H1 (cell line): ENCODE measurements at regions not wholly inside any gene's neighbourhood (a gene's known extent, or its start where the extent isn't known, plus 50 kb on each side); places are given as distances from the start of the nearest gene placed in this dataset.

Experiments
- CTCF ChIA-PET: fragments of 300-600 bp; sonication (Branson Sonifier 250); formaldehyde crosslinking; loops from one replicate; lab custom pipeline; 2021; ENCODE audit not compliant: partially characterized antibody; lab: Charles Lee
- POLR2A ChIA-PET: fragments of 300-600 bp; sonication (Branson Sonifier 250); formaldehyde crosslinking; loops from one replicate; lab custom pipeline; 2021; ENCODE audit warnings: inconsistent platforms; ENCODE audit not compliant: partially characterized antibody; lab: Charles Lee
- DNase-seq, 2 experiments: peaks; one replicate each; pipeline versions ENCODE4 v3.0.0 to v3.0.0-alpha.2; 2010 to 2022; ENCODE audit warnings: low spot score in 2 of 2, low read depth in 1 of 2, mixed read lengths in 1 of 2
- FAIRE-seq: peaks from 2 replicates; lab custom pipeline; 2011; peaks lifted over from hg19 to GRCh38; lab: Jason Lieb, UNC
- H2AFZ ChIP-seq: 2 replicates; pipeline ENCODE4 v1.8.1; 2012; ENCODE audit warnings: low read length, inconsistent platforms
- H2AK5ac ChIP-seq: 2 replicates; pipeline ENCODE4 v1.6.1; 2013; ENCODE audit warnings: low read depth, low read length
- H2BK120ac ChIP-seq: replicated peaks from 2 replicates; pipeline ENCODE3; 2013; ENCODE audit warnings: low read depth, low read length, inconsistent platforms
- H2BK12ac ChIP-seq: 2 replicates; pipeline ENCODE4 v1.6.1; 2013; ENCODE audit warnings: low read depth, low read length
- H2BK15ac ChIP-seq: 2 replicates; pipeline ENCODE4 v1.6.1; 2013; ENCODE audit warnings: low read length
- H2BK20ac ChIP-seq: 2 replicates; pipeline ENCODE4 v1.6.1; 2013; ENCODE audit warnings: low read length
- H2BK5ac ChIP-seq: 2 replicates; pipeline ENCODE4 v1.6.1; 2013; ENCODE audit warnings: low read depth, low read length
- H3K14ac ChIP-seq: 2 replicates; pipeline ENCODE4 v1.6.1; 2013; ENCODE audit warnings: inconsistent platforms; ENCODE audit not compliant: insufficient read length
- H3K18ac ChIP-seq: 2 replicates; pipeline ENCODE4 v1.6.1; 2013; ENCODE audit warnings: low read length; ENCODE audit errors: extremely low read depth
- H3K23ac ChIP-seq: 2 replicates; pipeline ENCODE4 v1.6.1; 2013; ENCODE audit warnings: inconsistent platforms; ENCODE audit not compliant: insufficient read length
- H3K23me2 ChIP-seq: 2 replicates; pipeline ENCODE4 v1.6.1; 2013; ENCODE audit warnings: low read depth, low read length
- H3K27ac ChIP-seq: 2 replicates; pipeline ENCODE4 v1.6.1; 2011; ENCODE audit warnings: low read depth, low read length, inconsistent platforms
- H3K27me3 ChIP-seq, 4 experiments: replicated peaks in 1 of 4; 1 replicate in 1 of 4; 2 replicates in 3 of 4; pipeline versions ENCODE4 v1.6.1 to v1.8.1; 2011 to 2013; ENCODE audit warnings: low read length in 3 of 4, mild to moderate bottlenecking in 3 of 4, inconsistent platforms in 2 of 4, mixed read lengths in 2 of 4, moderate library complexity in 1 of 4; ENCODE audit not compliant: control insufficient read depth in 3 of 4, insufficient read depth in 3 of 4; ENCODE audit errors: extremely low read depth in 1 of 4
- H3K36me3 ChIP-seq, 4 experiments: 2 replicates each; pipeline versions ENCODE4 v1.6.1 to v1.8.1; 2011 to 2013; ENCODE audit warnings: mild to moderate bottlenecking in 4 of 4, low read length in 3 of 4, moderate library complexity in 2 of 4, control low read depth in 1 of 4, inconsistent platforms in 1 of 4; ENCODE audit not compliant: insufficient read depth in 4 of 4, control insufficient read depth in 2 of 4
- H3K4ac ChIP-seq: replicated peaks from 2 replicates; pipeline ENCODE3; 2013; ENCODE audit warnings: low read length, low read depth, mixed read lengths, inconsistent platforms; ENCODE audit not compliant: insufficient read length
- H3K4me1 ChIP-seq, 4 experiments: replicated peaks in 1 of 4; 1 replicate in 1 of 4; 2 replicates in 3 of 4; pipeline versions ENCODE4 v1.6.1 to v1.8.1; 2011 to 2013; ENCODE audit warnings: low read length in 3 of 4, inconsistent platforms in 2 of 4, mixed read lengths in 1 of 4; ENCODE audit not compliant: insufficient read depth in 4 of 4, control insufficient read depth in 3 of 4
- H3K4me2 ChIP-seq, 2 experiments: 2 replicates each; pipeline versions ENCODE4 v1.6.1 to v1.8.1; 2011 to 2013; ENCODE audit warnings: low read depth in 2 of 2, low read length in 2 of 2, control low read depth in 1 of 2, inconsistent platforms in 1 of 2, mild to moderate bottlenecking in 1 of 2; ENCODE audit not compliant: insufficient read depth in 1 of 2
- H3K4me3 ChIP-seq, 4 experiments: fragments of 200-600, 300-600 bp in 1 of 4; sonication (generic), shearing (Covaris generic), sonication (Bioruptor Twin) in 1 of 4; 2 replicates each; pipeline versions ENCODE4 v1.5.1 to v1.8.1; 2011 to 2016; ENCODE audit warnings: low read length in 4 of 4, low read depth in 3 of 4, control low read depth in 2 of 4, inconsistent platforms in 2 of 4, mild to moderate bottlenecking in 2 of 4, mixed read lengths in 1 of 4, moderate library complexity in 1 of 4; ENCODE audit not compliant: insufficient read depth in 2 of 4; ENCODE audit errors: extremely low read depth in 1 of 4
- H3K56ac ChIP-seq: replicated peaks from 2 replicates; pipeline ENCODE3; 2013; ENCODE audit warnings: low read depth, mild to moderate bottlenecking, mixed read lengths, low read length, inconsistent platforms; ENCODE audit not compliant: insufficient read length
- H3K79me1 ChIP-seq: 2 replicates; pipeline ENCODE4 v1.6.1; 2013; ENCODE audit warnings: low read depth, low read length, control low read depth
- H3K79me2 ChIP-seq, 2 experiments: 2 replicates each; pipeline versions ENCODE4 v1.6.1 to v1.8.1; 2012 to 2013; ENCODE audit warnings: low read length in 2 of 2, mild to moderate bottlenecking in 2 of 2, inconsistent platforms in 1 of 2; ENCODE audit not compliant: insufficient read depth in 2 of 2, control insufficient read depth in 1 of 2
- H3K9ac ChIP-seq, 4 experiments: replicated peaks in 1 of 4; 1 replicate in 1 of 4; 2 replicates in 3 of 4; pipeline versions ENCODE4 v1.6.1 to v1.8.1; 2011 to 2013; ENCODE audit warnings: low read depth in 3 of 4, low read length in 3 of 4, control low read depth in 2 of 4, mild to moderate bottlenecking in 2 of 4, moderate library complexity in 2 of 4, inconsistent platforms in 1 of 4; ENCODE audit errors: extremely low read depth in 1 of 4
- H3K9me3 ChIP-seq, 2 experiments: 2 replicates each; pipeline versions ENCODE4 v1.6.1 to v1.8.1; 2012 to 2013; ENCODE audit warnings: mild to moderate bottlenecking in 2 of 2, moderate library complexity in 2 of 2, control low read depth in 1 of 2, inconsistent platforms in 1 of 2, low read depth in 1 of 2, low read length in 1 of 2, mixed read lengths in 1 of 2; ENCODE audit not compliant: insufficient read depth in 2 of 2
- H4K20me1 ChIP-seq, 2 experiments: replicated peaks in 1 of 2; 2 replicates each; pipeline versions ENCODE3 to v1.8.1; 2011 to 2013; ENCODE audit warnings: inconsistent platforms in 2 of 2, low read length in 2 of 2, mild to moderate bottlenecking in 1 of 2; ENCODE audit not compliant: insufficient read depth in 2 of 2, control insufficient read depth in 1 of 2
- H4K5ac ChIP-seq: 2 replicates; pipeline ENCODE4 v1.6.1; 2013; ENCODE audit warnings: low read length, low read depth, mixed read lengths, inconsistent platforms; ENCODE audit not compliant: insufficient read length
- H4K8ac ChIP-seq: 2 replicates; pipeline ENCODE4 v1.8.0; 2013; ENCODE audit warnings: mild to moderate bottlenecking, moderate library complexity, low read length, inconsistent platforms; ENCODE audit not compliant: insufficient read depth; ENCODE audit errors: extremely low read depth
- H4K91ac ChIP-seq: replicated peaks from 2 replicates; pipeline ENCODE3; 2013; ENCODE audit warnings: low read length, mixed read lengths, inconsistent platforms; ENCODE audit not compliant: insufficient read length
- BCL11A ChIP-seq, 2 experiments: IDR thresholded peaks; one replicate each; pipeline ENCODE4 v1.6.1; 2011; ENCODE audit warnings: low read depth in 2 of 2, low read length in 2 of 2, mild to moderate bottlenecking in 2 of 2
- CBX5 ChIP-seq: fragments of 300-800, 300-1000 bp; sonication (generic); IDR thresholded peaks from 2 replicates; pipeline ENCODE4 v1.7.1; 2016; ENCODE audit warnings: antibody characterized with exemption, low read length, low read depth
- HDAC6 ChIP-seq: IDR thresholded peaks from one replicate; pipeline ENCODE4 v1.7.1; 2012; ENCODE audit warnings: low read depth, mild to moderate bottlenecking, inconsistent platforms, low read length, moderate library complexity
- KDM1A ChIP-seq: fragments of 200-600, 300-600 bp; sonication (generic); IDR thresholded peaks from 2 replicates; pipeline ENCODE4 v1.7.1; 2016; ENCODE audit warnings: mild to moderate bottlenecking, low read length, borderline replicate concordance
- KDM5A ChIP-seq: fragments of 200-600 bp; IDR thresholded peaks from 2 replicates; pipeline ENCODE4 v1.7.1; 2012; ENCODE audit warnings: mild to moderate bottlenecking, low read length, inconsistent platforms, mixed read lengths
- TAF7 ChIP-seq: optimal IDR thresholded peaks from 2 replicates; pipeline ENCODE3; 2011; ENCODE audit warnings: low read depth, mild to moderate bottlenecking, inconsistent platforms, low read length, moderate library complexity, borderline replicate concordance
- TBP ChIP-seq: IDR thresholded peaks from 2 replicates; pipeline ENCODE4 v1.6.1; 2011; ENCODE audit warnings: low read depth, low read length, improper control_type of control experiment
- USF2 ChIP-seq: IDR thresholded peaks from 2 replicates; pipeline ENCODE4 v1.6.1; 2011; ENCODE audit warnings: low read length, improper control_type of control experiment

DNA sequence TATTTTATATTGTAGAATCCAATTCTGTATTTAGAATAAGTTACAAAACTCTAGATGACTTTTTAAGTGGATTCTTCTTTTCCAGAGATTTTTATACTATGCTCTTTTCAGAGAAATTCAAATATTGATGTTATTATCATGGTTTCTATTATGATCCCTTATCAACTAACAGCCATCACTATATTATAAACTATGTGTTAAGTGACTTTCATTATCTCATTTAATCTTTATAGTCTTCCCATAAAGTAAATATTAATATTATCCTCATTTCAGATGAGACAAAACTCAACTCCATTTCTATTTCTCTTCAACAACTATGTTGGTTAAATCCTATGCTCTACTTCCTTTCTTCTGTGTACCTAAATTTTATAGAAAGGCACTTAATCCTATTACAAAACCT is 132.6 kb downstream of the ANKRD50 start:
- no peak overlapping the region for H2BK15ac ChIP-seq
- H3K4me1 ChIP-seq, result no peaks in the 10 kb centered on the region
- ChIA-PET CTCF (no interaction called here), POLR2A (no interaction called here)
- no peak for DNase-seq
- no peaks in the 10 kb centered on the region for H3K79me2 ChIP-seq
- H4K20me1 ChIP-seq, result no peaks in the 10 kb centered on the region
- no peak for TF ChIP-seq BCL11A (IDR thresholded peaks at IDR 0.05; ENCODE audit: low read depth in 2 of 2, low read length in 2 of 2)
- TF ChIP-seq TBP, result no peak
- no peak for TF ChIP-seq TAF7
- no peak for TF ChIP-seq HDAC6
- no peak for TF ChIP-seq KDM5A
- TF ChIP-seq KDM1A, result no peak
- TF ChIP-seq USF2, result no peak
- TF ChIP-seq CBX5, result no peak
- H3K79me1 ChIP-seq, result no peaks in the 10 kb centered on the region
- no peak overlapping the region for H2BK5ac ChIP-seq
- H2BK20ac ChIP-seq, result no peak overlapping the region
- no peak overlapping the region for H4K5ac ChIP-seq
- no peak for FAIRE-seq
- peaks cover 8 to 19% of the 10 kb centered on the region in 2 experiments for H3K9me3 ChIP-seq
- no peak overlapping the region for H3K18ac ChIP-seq
- no peak overlapping the region for H4K91ac ChIP-seq
- no peaks in the 10 kb centered on the region for H3K23me2 ChIP-seq
- no peak overlapping the region for H2AFZ ChIP-seq
- H3K4me2 ChIP-seq, result no peak overlapping the region
- H3K36me3 ChIP-seq, result no peaks in the 10 kb centered on the region; a peak in 1 of 8 replicates
- H3K56ac ChIP-seq, result no peak overlapping the region
- H3K27me3 ChIP-seq, result no peaks in the 10 kb centered on the region
- no peak overlapping the region for H3K27ac ChIP-seq
- no peak overlapping the region for H2AK5ac ChIP-seq
- no peak overlapping the region for H3K14ac ChIP-seq
- no peak overlapping the region for H2BK120ac ChIP-seq
- H3K9ac ChIP-seq, result no peak overlapping the region
- H4K8ac ChIP-seq, result no peak overlapping the region
- H3K23ac ChIP-seq, result no peak overlapping the region
- no peak overlapping the region for H2BK12ac ChIP-seq
- H3K4me3 ChIP-seq, result no peak overlapping the region
- H3K4ac ChIP-seq, result no peak overlapping the region
